GM12873 (cell line): ENCODE measurements at regions not wholly inside any gene's neighbourhood (a gene's known extent, or its start where the extent isn't known, plus 50 kb on each side); places are given as distances from the start of the nearest gene placed in this dataset.

Source experiments
- TF ChIP-seq, protein P1 (sequence below): IDR thresholded peaks from 2 replicates; pipeline ENCODE4 v1.5.1; 2012; ENCODE audit warnings: low read depth, mild to moderate bottlenecking, moderate library complexity, low read length, control low read depth; ENCODE audit not compliant: insufficient read depth; ENCODE audit errors: missing control alignments

DNA sequence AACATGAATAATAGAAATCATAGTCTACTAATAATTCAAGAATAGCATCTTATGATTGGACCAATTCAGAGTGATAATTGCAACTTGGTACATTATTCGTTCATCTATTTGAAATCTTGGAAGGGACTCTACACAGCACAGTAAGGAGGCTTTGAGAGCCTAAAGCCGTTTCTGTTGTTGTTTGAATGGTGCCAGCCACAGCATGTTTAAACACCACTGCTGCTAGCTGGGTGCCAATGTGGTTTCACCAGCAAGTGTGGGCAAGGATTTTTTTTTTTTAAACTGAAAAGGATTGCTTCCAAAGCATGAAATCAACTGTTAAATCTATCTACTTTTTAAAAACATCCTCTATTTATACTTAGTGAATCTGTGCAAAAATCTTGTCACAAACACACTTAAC lies 253.9 kb upstream of the MAP3K1 start:
- TF ChIP-seq, protein P1, sequence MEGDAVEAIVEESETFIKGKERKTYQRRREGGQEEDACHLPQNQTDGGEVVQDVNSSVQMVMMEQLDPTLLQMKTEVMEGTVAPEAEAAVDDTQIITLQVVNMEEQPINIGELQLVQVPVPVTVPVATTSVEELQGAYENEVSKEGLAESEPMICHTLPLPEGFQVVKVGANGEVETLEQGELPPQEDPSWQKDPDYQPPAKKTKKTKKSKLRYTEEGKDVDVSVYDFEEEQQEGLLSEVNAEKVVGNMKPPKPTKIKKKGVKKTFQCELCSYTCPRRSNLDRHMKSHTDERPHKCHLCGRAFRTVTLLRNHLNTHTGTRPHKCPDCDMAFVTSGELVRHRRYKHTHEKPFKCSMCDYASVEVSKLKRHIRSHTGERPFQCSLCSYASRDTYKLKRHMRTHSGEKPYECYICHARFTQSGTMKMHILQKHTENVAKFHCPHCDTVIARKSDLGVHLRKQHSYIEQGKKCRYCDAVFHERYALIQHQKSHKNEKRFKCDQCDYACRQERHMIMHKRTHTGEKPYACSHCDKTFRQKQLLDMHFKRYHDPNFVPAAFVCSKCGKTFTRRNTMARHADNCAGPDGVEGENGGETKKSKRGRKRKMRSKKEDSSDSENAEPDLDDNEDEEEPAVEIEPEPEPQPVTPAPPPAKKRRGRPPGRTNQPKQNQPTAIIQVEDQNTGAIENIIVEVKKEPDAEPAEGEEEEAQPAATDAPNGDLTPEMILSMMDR, result no peak

DNA sequence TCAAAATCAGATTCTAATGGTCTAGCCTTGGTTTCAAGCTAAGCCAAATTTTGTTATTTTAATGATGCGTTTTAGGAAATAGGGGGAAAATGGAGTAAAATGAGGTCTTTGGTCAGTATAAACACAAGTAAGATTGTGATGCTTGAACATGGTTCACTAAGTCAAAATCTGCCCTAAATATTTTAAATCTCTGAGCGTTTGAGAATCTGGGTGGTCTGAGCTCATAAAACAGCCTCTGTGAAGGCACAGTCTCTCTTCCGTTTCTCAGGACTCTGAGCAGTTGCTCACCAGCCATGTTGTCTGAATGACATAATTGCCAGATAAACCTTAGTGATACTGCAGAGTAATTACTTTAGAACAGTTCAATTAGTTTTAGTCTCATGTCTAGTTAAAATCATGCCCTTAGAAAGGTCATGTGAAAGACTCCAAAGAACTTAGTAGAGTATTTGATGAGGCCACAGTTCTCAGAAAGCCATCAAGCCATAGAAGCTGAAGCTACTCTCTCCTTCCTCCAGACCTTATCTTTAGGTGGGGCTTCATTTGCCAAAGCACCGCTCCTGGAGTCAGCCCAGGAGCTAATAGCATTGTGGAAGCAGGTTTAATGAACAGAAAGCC lies 257.1 kb upstream of the MAP3K1 start:
- TF ChIP-seq, protein P1, result no peak

DNA sequence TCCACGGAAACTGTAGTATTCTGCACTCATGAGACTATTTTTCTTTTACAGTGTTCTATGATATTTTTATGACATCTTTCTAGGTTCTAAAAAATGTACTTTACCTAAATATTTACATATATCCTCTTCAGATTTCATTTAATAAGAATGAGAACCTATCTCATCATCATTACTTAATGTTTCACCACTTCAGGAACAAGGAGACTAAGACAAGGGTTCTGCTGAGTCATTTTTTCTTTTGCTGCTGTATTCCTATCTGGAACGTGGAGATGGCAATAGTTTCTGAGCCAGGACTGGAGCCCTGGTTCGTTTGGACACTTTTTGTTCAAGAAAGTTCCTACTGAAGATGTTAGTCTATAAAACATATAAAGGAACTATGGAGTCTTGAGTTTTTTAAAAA lies 258.2 kb upstream of the MAP3K1 start:
- TF ChIP-seq, protein P1, result no peak

DNA sequence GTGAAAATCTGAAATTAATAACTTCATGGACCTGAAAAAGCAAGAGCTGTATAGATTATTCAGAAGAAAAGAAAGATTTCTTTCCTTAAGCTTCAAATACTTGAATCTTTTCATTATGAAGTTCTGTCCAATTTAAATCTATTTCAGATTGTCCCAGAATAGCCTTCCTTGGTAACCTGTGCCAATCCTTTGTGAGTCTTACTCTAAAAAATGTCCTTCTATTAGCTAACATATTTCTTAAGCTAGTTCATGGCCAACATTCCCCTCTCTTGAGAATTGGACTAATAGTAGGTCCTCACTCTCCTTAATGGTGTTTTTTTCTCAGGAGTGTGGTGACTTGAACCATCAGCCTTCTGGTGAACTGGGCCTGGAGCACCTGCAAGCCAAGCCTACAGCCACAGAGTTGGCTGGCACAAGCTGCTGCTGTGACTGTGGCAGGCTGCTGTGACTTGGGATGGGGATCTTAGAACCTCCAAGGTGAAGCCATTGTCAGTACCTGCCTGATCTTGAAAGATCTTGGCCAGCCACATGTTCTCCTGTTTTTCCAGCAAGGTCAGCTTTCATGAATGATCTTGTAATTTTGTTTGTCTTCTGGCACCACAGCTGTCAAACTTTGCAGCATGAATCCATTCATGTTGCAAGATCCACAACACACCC lies 262.6 kb upstream of the MAP3K1 start:
- TF ChIP-seq, protein P1, result no peak

DNA sequence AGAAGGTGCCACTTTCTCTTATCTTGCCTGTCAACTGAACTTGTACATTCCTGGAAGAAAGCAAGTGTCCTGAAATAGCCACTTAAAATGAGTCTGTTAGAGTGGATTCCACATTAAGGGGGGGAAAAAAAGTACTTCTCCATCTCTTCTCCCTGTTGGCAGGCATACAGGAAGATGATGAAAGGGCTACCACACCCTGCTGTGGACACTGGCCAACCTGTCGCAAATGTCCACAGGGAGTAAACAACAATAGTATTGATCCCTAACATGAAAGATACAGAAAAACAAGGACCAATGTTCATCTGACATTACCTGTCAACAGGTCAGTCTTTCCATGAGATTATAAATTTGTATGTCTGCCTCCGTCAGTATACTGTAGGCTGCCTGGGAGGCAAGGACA lies 265.1 kb upstream of the MAP3K1 start:
- TF ChIP-seq, protein P1, result no peak

DNA sequence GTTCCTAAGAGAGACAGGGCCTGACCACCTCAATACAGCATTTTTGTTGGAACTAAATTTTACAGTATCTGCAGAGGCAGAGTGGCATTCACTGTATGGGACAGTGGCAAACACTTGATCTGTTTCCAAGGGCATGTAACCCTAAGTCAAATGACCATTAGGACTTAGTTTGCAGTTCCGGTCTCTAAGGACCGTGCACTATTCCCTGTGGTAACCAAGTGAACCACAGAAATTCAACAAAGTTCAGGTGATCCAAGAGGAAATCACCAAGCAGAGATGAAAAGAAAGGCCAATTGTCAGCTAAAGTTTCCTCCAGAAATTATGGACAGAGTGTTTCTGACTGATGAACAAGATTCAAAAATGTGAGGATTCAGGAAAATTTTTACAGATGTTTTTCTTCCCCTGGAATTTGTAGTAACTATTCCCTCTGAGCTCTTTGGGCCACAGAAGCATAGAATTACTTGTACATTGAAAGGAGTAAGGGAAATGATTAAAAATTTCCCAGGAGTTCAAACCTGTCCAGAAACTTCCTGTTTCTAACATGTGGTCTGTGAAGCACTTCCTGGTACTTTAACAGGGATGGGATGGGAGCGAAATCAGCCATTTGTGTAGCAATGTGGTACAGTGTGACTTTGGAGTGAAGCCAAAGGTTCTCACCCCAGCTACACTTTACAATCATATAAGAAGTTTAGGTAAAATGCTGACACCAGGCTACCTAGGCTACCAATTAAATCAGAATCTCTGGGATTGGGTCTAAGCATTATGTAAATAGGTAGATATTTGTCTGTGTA lies 266.1 kb upstream of the MAP3K1 start:
- TF ChIP-seq, protein P1, result no peak

DNA sequence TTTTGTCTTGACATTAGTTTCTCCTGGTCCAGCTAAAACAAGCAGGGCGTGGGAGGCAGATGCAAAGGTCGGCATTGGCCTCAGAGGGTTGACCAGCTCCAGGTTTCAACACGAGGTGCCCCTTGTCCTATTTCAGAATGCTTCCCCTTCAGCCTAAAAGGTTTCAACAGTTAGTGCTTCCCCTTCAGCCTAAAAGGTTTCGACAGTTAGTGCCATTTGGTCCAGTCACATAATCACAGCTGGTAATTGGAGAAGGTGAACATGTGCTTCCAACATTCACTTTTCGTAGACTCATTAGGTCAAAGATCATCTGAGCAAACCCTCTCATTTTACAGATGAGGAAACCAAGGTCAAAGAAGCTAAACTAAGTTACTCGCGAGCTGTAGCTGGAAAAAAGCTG lies 270.3 kb upstream of the MAP3K1 start:
- TF ChIP-seq, protein P1, result no peak
